HEK293 (cell line): ENCODE measurements at regions not wholly inside any gene's neighbourhood (a gene's known extent, or its start where the extent isn't known, plus 50 kb on each side); places are given as distances from the start of the nearest gene placed in this dataset.

Source experiments
- CTCF ChIA-PET: fragments of 350-600 bp; formaldehyde crosslinking; extraction: SDS; loops from one replicate; lab custom pipeline; 2021; ENCODE audit warnings: antibody characterized with exemption; lab: Yijun Ruan, JAX
- POLR2A ChIA-PET: fragments of 300-600 bp; formaldehyde crosslinking; extraction: SDS; loops from one replicate; lab custom pipeline; 2020; ENCODE audit warnings: antibody characterized with exemption, inconsistent platforms; lab: Yijun Ruan, JAX
- H3K27ac ChIP-seq: fragments of 200-500 bp; sonication (Bioruptor generic); 2 replicates; pipeline ENCODE4 v1.5.1; 2014; ENCODE audit warnings: low read depth, low read length, control low read depth, inconsistent platforms; ENCODE audit errors: extremely low read depth
- H3K36me3 ChIP-seq, 2 experiments: fragments of 200-500 bp in 1 of 2; sonication (Bioruptor generic) in 1 of 2; 1 replicate in 1 of 2; 2 replicates in 1 of 2; pipeline ENCODE4 v1.5.1; 2014 to 2017; ENCODE audit warnings: inconsistent platforms in 2 of 2, low read length in 2 of 2; ENCODE audit not compliant: control insufficient read depth in 2 of 2, insufficient read depth in 1 of 2
- H3K4me1 ChIP-seq: fragments of 200-500 bp; sonication (Bioruptor generic); 2 replicates; pipeline ENCODE4 v1.5.1; 2014; ENCODE audit warnings: mild to moderate bottlenecking, low read length, inconsistent platforms; ENCODE audit not compliant: control insufficient read depth, insufficient read depth
- H3K4me3 ChIP-seq: 2 replicates; pipeline ENCODE4 v1.5.1; 2011; ENCODE audit warnings: low read depth, mild to moderate bottlenecking, control low read depth, low read length, moderate library complexity
- H3K9me3 ChIP-seq: fragments of 200-500 bp; sonication (Bioruptor generic); 2 replicates; pipeline ENCODE4 v1.5.1; 2014; ENCODE audit warnings: low read depth, low read length, inconsistent platforms; ENCODE audit not compliant: control insufficient read depth, insufficient read depth
- HOXA7 ChIP-seq: sonication (generic); formaldehyde crosslinking; IDR thresholded peaks from 2 replicates; pipeline ENCODE4 v1.8.1; 2022; ENCODE audit warnings: missing genetic modification reagents, borderline replicate concordance
- MEIS1 ChIP-seq: sonication (generic); formaldehyde crosslinking; IDR thresholded peaks from 2 replicates; pipeline ENCODE4 v1.8.1; 2022; ENCODE audit warnings: missing genetic modification reagents, mild to moderate bottlenecking, borderline replicate concordance
- PBX3 ChIP-seq: sonication (generic); formaldehyde crosslinking; IDR thresholded peaks from 2 replicates; pipeline ENCODE4 v1.8.1; 2022; ENCODE audit warnings: mild to moderate bottlenecking, moderate library complexity, missing genetic modification reagents
- ZFP37 ChIP-seq: fragments of 450-650 bp; formaldehyde crosslinking; IDR thresholded peaks from 2 replicates; pipeline ENCODE4 v1.5.1; 2016; ENCODE audit warnings: missing biosample characterization, missing genetic modification characterization
- ZFP41 ChIP-seq: fragments of 450-650 bp; formaldehyde crosslinking; IDR thresholded peaks from 2 replicates; pipeline ENCODE4 v1.5.1; 2016; ENCODE audit warnings: missing biosample characterization, missing genetic modification characterization, borderline replicate concordance
- ZNF114 ChIP-seq: fragments of 450-650 bp; formaldehyde crosslinking; IDR thresholded peaks from 2 replicates; pipeline ENCODE4 v1.5.0; 2017; ENCODE audit warnings: missing biosample characterization, missing genetic modification characterization
- ZNF169 ChIP-seq: fragments of 450-650 bp; formaldehyde crosslinking; IDR thresholded peaks from 2 replicates; pipeline ENCODE4 v1.5.1; 2016; ENCODE audit warnings: missing biosample characterization, missing genetic modification characterization
- ZNF335 ChIP-seq: fragments of 450-650 bp; formaldehyde crosslinking; conservative IDR thresholded peaks from 2 replicates; pipeline ENCODE4 v1.5.1; 2016; ENCODE audit warnings: missing biosample characterization, missing genetic modification characterization
- ZNF48 ChIP-seq: fragments of 450-650 bp; formaldehyde crosslinking; IDR thresholded peaks from 2 replicates; pipeline ENCODE4 v1.5.1; 2016; ENCODE audit warnings: missing biosample characterization, missing genetic modification characterization
- ZNF518A ChIP-seq: fragments of 450-650 bp; formaldehyde crosslinking; conservative IDR thresholded peaks from 2 replicates; pipeline ENCODE4 v1.5.1; 2016; ENCODE audit warnings: low read depth, missing biosample characterization, missing genetic modification characterization
- ZNF624 ChIP-seq: fragments of 450-650 bp; formaldehyde crosslinking; IDR thresholded peaks from 2 replicates; pipeline ENCODE4 v1.5.1; 2017; ENCODE audit warnings: missing biosample characterization, missing genetic modification characterization
- ZNF660 ChIP-seq: fragments of 450-650 bp; IDR thresholded peaks from 2 replicates; pipeline ENCODE4 v1.5.1; 2018; ENCODE audit warnings: missing biosample characterization, mild to moderate bottlenecking, missing genetic modification characterization
- ZNF707 ChIP-seq: fragments of 450-650 bp; formaldehyde crosslinking; IDR thresholded peaks from 2 replicates; pipeline ENCODE4 v1.5.1; 2016; ENCODE audit warnings: missing biosample characterization, missing genetic modification characterization
- ZNF768 ChIP-seq: fragments of 450-650 bp; formaldehyde crosslinking; IDR thresholded peaks from 2 replicates; pipeline ENCODE4 v1.5.1; 2018; ENCODE audit warnings: missing biosample characterization, mild to moderate bottlenecking, missing genetic modification characterization
- TF ChIP-seq, protein P1 (sequence below): fragments of 450-650 bp; formaldehyde crosslinking; IDR thresholded peaks from 2 replicates; pipeline ENCODE4 v1.5.1; 2017; ENCODE audit warnings: missing biosample characterization, missing genetic modification characterization
- TF ChIP-seq, protein P2 (sequence below): fragments of 450-650 bp; formaldehyde crosslinking; IDR thresholded peaks from 2 replicates; pipeline ENCODE4 v1.5.1; 2016; ENCODE audit warnings: missing biosample characterization, missing genetic modification characterization
- TF ChIP-seq, protein P3 (sequence below): fragments of 450-650 bp; formaldehyde crosslinking; IDR thresholded peaks from 2 replicates; pipeline ENCODE4 v1.5.1; 2016; ENCODE audit warnings: missing biosample characterization, missing genetic modification characterization

DNA sequence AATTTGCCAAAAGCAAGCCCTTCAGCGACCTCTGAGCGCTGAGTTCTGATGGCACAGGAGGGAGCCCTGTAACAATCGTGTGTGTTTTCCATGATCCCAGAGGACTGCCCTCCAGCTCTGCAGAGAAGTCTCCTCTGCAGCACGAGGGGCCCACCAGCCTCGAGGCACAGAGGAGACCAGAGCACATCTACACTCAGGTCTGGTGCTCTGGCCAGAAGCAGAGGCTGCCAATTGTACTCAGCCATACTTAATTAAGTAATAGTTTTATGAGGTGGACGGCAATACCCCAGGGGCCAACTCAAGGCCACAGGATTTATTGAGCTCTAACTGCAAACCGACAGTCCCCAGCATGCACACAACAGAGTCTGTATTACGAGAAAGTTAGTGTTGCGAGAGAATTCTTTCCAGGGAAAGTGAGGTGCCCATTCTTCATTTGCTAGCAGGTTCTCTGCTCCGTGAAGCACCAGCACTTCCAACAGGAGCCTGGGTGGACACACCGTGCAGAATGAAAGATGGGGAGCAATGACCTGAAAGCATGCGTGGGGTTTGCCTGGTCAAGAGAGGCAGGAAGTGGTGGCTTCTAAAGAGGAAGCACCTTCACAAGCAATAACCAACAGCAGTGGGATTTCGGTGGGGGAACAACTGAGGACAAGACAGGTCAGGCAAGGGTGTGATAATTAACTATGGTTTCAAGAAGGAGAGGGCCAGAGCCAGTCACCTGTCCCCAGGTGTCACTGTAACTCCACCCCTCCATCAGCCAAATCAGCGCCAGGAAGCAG lies 92.8 kb upstream of the FOXC1 start:
- no peaks in the 10 kb centered on the region for H3K9me3 ChIP-seq
- no peak for TF ChIP-seq ZFP41
- no peak for TF ChIP-seq PBX3 (CRISPR knock-in tag)
- TF ChIP-seq ZNF114 (tag by site-specific recombination), result no peak
- TF ChIP-seq, protein P1, sequence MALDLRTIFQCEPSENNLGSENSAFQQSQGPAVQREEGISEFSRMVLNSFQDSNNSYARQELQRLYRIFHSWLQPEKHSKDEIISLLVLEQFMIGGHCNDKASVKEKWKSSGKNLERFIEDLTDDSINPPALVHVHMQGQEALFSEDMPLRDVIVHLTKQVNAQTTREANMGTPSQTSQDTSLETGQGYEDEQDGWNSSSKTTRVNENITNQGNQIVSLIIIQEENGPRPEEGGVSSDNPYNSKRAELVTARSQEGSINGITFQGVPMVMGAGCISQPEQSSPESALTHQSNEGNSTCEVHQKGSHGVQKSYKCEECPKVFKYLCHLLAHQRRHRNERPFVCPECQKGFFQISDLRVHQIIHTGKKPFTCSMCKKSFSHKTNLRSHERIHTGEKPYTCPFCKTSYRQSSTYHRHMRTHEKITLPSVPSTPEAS (tag by site-specific recombination), result no peak
- no peak for TF ChIP-seq ZNF169 (tag by site-specific recombination)
- no peak for TF ChIP-seq ZNF660
- no peak for TF ChIP-seq ZNF707 (tag by site-specific recombination)
- no peak for TF ChIP-seq HOXA7 (CRISPR knock-in tag)
- TF ChIP-seq, protein P2, sequence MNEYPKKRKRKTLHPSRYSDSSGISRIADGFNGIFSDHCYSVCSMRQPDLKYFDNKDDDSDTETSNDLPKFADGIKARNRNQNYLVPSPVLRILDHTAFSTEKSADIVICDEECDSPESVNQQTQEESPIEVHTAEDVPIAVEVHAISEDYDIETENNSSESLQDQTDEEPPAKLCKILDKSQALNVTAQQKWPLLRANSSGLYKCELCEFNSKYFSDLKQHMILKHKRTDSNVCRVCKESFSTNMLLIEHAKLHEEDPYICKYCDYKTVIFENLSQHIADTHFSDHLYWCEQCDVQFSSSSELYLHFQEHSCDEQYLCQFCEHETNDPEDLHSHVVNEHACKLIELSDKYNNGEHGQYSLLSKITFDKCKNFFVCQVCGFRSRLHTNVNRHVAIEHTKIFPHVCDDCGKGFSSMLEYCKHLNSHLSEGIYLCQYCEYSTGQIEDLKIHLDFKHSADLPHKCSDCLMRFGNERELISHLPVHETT, result no peak
- TF ChIP-seq ZNF768 (tag by site-specific recombination), result no peak
- no peak for TF ChIP-seq MEIS1 (CRISPR knock-in tag)
- no peak for TF ChIP-seq ZNF48 (tag by site-specific recombination)
- TF ChIP-seq ZNF624 (tag by site-specific recombination), result no peak
- TF ChIP-seq, protein P3, sequence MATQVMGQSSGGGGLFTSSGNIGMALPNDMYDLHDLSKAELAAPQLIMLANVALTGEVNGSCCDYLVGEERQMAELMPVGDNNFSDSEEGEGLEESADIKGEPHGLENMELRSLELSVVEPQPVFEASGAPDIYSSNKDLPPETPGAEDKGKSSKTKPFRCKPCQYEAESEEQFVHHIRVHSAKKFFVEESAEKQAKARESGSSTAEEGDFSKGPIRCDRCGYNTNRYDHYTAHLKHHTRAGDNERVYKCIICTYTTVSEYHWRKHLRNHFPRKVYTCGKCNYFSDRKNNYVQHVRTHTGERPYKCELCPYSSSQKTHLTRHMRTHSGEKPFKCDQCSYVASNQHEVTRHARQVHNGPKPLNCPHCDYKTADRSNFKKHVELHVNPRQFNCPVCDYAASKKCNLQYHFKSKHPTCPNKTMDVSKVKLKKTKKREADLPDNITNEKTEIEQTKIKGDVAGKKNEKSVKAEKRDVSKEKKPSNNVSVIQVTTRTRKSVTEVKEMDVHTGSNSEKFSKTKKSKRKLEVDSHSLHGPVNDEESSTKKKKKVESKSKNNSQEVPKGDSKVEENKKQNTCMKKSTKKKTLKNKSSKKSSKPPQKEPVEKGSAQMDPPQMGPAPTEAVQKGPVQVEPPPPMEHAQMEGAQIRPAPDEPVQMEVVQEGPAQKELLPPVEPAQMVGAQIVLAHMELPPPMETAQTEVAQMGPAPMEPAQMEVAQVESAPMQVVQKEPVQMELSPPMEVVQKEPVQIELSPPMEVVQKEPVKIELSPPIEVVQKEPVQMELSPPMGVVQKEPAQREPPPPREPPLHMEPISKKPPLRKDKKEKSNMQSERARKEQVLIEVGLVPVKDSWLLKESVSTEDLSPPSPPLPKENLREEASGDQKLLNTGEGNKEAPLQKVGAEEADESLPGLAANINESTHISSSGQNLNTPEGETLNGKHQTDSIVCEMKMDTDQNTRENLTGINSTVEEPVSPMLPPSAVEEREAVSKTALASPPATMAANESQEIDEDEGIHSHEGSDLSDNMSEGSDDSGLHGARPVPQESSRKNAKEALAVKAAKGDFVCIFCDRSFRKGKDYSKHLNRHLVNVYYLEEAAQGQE (tag by site-specific recombination), result no peak
- TF ChIP-seq ZNF335, result no peak
- no peak for TF ChIP-seq ZFP37 (tag by site-specific recombination)
- TF ChIP-seq ZNF518A (tag by site-specific recombination), result no peak
- ChIA-PET CTCF (interaction anchor here (1.2 kb wide), 1 partner anchor 92 kb away, joined by 3 read pairs; no protein-coding TSS in a partner anchor), POLR2A (interaction anchor here (0.6 kb wide), 1 partner anchor 49 kb away, joined by 3 read pairs; no protein-coding TSS in a partner anchor)
- no peak overlapping the region for H3K4me3 ChIP-seq
- no peak overlapping the region for H3K27ac ChIP-seq
- H3K4me1 ChIP-seq, result peaks cover 5% of the 10 kb centered on the region; the same call in 1 of the 2 replicates
- no peaks in the 10 kb centered on the region for H3K36me3 ChIP-seq
